ENCODE measurements at regions not wholly inside any gene's neighbourhood (a gene's known extent, or its start where the extent isn't known, plus 50 kb on each side); places are given as distances from the start of the nearest gene placed in this dataset.

DNA sequence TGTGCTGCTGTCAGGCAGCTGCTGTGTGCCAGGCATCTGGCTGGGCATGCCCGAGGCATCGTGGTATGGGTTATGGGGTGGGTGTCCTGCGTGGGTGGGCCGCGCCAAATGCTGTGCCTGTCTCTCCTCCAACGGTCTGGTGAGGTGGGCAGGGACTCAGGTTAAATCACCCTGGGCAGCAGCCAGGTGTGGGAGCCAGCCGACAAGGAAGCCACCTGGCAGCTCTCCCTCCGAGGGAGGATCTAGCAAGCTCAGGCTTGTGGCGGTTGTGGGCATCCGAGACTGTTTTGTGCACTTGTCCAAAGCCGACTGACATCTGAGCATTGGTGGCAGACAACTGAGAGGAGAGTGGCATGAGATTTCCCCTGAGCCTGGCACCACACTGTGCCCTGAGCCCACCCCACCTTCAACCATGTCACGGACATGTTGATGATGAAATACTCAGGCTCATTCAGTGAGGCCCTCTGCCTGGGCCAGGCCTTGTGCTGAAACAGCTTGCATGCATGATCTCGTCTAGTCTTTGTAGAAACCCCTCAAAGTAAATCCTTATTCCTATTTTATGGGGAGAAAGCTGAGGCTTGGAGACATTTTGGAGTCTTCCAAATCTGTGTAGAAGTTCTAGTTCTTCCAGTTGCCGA is 181.8 kb upstream of the MYL2 start:
- peak; percentile 35 for DNase-seq

DNA sequence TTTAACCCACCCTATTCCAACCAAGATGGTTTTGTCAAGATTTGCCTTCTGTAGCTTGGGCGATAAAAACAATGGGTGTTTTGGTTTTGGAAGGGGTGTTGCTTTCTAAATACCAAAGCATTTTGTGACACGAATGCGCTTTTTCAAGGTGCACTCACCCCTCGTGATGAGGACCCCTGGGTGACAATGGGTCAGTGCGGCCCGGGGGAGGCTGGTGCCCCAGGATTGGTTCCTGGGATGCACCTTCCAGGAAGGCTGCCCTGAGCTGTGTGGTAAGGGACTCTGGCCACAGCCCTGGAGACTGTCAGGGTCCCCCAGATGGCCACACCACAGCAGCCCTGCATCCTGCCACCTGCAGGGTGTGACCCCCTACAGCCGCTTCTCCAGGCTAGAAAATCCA is 180.6 kb upstream of the MYL2 start:
- no peak for DNase-seq

DNA sequence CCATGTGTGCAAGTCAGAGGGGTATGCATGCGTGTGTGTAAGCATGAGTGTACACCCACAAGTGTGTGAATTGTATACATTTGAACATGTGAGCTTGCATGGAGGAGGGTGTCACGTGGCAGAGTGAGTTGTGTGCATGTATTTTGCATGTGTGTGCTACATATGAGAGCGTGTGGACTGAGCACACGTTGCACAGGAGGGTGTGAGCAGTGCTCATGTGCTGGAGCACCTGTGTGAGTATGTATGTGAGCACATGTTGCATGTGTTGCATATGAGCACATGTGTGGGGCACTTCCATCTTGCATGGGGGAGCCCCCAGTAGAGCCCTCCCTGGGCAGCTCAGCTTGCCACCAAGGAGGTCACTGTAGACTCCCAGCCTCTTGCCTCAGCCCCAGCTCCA is 180.2 kb upstream of the MYL2 start:
- no peak for DNase-seq

DNA sequence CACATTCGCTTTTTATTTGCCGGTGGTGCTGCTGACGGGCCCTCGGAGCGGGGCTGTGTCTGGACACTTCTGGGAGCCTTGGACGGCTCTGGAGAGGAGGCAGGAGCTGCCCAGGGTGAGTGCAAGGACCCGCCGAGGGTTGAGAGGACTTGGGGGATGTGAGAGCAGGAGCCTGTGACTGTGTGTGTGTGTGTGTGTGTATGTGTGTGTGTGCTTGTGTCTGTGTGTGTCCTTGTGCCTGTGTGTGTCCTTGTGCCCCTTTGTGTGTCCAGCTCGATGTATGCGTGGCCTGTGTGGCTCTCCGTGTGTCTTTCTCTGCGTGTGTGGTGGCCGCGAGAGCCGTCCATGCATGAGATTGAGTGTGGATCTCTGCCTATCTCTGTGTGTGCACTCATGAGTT is 179.6 kb upstream of the MYL2 start:
- DNase-seq, result no peak

DNA sequence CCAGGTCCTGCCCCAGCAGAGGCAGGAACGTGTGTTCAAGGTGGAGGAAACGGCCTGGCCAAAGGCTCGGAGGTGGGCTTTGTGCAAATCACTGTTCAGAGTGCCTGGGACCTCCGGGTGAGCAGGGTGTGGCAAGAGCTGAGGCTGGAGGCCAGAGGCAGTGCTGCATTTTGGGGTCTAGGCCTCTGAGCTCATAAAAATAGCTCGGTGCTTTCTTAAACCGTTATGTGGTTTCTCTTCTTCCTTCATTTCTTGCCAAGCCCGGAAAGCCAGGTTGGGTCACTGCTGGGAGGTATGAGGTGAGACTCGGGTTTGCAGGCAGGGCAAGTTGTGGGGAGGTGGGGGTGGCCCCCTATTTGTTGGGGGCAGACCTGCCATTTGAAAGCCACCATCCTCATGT is 178.8 kb upstream of the MYL2 start:
- no peak for DNase-seq

DNA sequence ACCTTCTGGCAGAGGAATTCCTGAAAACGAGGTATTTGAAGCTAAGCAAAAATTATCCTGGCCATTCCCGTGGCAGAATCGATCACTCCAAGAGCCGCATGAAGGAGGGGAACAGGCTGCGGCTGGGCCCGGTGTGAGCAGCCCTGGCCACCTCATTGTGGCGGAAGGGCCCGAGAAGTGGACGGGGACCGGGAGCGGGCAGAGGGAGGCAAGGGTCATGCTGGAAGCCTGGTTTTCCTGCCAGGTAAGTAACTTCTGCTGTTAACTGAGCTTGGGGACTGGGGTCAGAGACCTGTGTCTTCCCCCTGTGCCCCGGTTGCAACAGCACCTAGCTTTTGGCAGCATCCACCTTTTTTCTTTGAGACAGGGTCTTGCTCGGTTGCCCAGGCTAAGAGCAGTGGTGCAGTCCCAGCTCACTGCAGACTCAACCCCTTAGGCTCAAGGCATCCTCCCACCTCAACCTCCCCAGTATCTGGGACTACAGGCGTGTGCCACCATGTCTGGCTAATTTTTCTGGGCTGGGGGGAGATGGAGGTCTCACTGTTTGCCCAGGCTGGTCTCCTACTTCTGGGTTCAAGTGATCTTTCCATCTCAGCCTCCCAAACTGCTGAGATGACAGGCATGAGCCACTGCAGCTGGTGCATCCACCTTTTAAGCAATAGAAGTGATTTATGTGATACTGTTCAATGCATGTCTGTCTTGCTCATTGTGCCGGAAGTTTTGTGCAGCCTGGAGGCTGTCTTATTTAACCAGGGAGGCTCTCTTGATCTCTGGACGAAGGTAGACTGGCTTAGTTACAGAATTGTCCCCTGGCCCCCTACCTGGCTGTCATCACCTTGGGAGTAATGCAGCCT is 174.0 kb upstream of the MYL2 start:
- DNase-seq, result no peak

DNA sequence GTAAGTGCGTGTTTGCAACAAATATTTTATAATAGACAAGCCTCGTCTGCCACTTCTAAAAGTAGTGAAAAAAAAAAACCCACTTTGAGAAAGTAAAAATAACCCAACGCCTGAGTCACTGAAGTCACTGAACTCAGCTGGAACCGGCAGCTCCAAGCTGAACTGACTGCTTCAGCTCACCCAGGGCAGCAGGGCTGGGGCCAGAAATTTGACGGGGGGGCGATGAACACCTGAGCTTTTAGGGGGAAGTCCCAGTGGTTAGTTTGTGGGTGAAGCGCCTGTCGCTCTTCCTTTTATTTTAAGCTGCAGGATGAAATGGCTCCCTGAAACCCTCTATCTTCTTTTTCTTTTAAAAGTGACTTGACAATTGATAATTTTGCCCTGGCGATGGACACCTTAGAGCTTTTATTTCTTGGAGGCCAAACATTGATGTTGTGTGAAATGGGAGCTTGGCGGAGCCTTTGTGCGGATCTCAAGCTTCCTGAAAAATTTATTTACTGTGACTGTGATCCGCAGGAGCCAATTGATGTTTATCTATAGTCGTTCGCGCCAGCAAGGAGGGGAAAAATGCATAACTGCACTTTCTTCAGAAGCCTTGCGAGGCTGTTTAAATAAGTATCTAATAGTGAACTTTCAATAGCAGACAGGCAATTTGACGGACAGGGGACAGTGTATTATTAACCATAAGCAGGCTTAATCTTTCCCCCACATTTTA is 173.2 kb upstream of the MYL2 start:
- DNase-seq, result no peak

DNA sequence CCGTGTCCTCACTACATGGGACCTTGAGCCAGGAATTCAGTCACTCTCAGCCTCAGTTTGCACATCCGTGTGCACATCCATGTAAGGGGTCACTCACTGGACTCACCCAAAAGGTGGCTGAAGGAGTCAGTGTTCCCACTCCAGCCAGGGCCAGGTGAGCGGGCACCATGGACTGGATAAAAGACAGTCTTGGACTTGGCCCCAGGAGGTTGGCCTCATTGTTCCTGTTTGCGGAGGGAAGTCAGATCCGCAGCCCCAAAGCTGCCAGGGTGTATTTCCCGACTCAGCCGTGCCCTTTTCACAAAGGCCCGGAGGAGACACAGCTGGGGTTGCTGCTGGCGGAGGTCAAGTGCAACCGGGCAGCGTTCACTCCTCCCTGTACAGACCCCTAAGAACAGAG is 170.7 kb upstream of the MYL2 start:
- DNase-seq, result no peak

DNA sequence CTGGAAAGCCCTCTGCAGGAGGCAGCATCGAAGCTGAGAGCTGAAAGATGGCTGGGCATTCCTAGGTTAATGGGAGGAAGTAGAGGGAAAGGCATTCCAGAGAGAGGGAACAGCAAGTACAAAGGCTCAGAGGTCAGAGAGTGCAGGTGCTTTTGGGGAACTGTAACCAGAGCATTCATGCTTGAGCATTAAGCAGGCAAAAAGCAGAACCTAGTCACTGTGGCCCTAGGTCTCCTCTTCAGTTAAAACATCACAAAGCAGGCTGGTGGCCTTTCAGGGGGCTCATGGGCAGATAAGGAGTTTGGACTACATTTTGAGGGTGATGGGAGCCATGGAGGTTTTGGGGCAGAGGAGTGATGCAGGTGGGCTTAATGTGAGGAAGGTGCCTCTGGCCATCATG is 169.2 kb upstream of the MYL2 start:
- no peak for DNase-seq

DNA sequence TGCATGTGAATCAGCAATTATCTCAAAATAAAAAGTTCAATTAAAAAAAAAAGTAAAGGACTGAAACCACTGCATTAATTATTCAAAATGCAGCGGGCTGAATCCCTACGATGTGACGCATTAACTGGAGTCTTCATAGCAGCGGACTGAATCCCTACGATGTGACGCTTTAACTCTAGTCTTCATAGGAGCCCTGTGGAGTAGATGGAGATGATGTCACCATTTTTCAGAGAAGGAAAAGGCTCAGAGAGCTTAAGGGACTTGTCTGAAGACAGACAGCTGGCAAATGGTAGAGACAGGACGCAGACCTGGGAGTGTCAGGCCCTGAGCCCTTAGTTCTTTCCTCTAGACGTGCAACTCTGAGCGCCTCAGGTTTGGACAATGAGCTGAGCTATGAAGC is 168.0 kb upstream of the MYL2 start:
- DNase-seq, result no peak

DNA sequence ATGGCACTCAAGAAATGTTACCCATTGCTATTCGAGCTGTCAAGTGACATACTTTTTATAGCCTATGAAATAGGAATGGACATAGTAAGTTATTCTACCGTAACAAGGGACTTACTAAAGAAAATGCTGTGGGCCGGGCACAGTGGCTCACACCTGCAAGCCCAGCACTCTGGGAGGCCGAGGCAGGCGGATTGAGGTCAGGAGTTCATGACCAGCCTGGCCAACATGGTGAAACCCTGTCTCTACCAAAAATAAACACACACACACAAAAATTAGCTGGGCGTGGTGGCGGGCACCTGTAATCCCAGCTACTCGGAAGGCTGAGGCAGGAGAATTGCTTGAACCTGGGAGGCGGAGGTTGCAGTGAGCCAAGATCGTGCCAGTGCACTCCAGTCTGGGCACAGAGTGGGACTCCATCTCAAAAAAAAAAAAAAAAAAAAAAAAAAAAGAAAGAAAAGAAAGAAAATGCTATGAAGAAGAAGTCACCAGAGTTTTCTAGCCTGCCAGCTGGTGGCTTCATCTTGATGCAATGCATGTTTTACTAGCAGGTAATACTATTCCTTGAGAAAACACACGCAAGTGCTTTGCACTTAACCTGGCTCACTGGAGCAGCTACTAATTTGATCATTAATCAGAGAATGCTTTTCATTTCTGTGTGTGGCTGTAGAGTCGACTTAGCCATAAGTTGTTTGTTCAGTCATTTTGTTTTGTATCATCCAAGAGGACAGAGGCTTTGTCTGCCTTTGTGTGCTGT is 166.7 kb upstream of the MYL2 start:
- no peak for DNase-seq

DNA sequence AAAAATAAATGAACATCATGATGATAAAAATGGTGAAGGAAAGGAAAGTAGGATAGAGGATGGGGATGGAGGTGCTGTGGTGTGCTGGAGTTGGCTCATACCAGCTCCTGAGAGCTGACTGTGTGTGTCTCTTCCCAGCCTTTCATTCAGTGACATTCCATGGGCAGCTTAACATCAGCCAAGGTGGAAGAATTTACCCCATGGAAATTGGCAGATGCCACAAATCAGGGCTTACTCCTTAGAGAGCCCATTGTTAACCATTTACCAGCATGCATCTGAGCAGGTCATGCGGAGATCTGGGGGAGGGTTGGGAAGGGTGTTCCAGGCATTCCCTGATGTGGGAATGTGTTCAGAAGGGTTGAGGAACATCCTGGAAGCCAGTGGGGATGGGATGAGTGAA is 164.7 kb upstream of the MYL2 start:
- no peak for DNase-seq

DNA sequence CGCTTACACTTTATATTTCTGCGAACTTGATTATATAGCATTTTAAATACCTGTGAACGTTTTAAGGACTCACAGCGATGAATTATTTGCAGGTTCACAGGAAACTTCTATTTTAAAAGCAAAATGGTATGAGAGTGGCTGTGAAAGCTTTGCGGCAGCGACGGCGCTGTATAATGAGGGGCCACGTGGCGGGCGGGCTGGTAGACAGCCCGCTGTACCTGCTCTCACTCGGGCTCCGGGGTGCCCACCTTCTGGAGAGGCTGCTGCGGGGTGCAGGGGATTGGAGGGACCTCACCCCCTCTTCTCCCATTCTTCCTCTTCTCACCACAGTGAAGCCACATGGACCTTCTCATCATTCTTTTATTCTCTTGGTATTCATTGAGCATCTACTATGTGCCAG is 164.2 kb upstream of the MYL2 start:
- no peak for DNase-seq

DNA sequence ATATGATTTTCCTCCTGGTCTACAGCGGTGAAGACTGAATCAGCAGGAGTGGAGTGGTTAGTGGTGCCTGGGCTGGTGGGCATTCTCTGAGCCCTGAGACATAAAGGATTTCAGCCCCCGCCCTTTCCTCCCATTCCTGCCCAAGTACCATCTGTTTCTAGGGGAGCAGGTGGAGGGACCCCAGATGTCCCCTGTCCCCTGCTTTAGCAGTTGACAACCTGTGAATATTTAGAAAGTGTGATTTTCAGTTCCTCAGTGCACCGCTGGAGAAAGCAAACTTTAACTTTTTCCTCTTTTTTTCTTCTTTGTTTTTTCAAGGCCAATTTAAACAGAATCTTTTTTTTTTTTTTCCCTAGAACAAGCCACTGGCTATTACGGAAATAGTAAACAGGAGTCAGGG is 163.8 kb upstream of the MYL2 start:
- no peak for DNase-seq

DNA sequence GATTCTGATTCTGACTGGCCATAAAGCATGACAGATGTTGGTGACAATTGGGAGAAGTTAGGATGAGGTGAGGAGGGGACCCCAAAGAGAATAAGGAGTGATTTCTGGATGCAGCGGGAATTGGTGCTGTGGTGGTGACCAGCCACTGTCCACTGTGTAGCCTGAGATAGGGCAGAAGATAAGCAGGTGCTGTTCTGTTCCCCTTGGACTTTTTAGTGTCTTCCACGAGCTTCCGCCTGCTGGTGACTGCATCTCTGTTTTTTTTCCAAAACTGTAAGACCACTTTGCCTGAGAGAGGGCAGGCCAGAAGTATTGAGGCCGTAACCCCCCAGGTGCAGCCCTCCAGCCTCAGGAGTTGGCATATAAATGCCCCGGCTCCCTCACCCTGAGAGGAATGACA is 161.2 kb upstream of the MYL2 start:
- no peak for DNase-seq

DNA sequence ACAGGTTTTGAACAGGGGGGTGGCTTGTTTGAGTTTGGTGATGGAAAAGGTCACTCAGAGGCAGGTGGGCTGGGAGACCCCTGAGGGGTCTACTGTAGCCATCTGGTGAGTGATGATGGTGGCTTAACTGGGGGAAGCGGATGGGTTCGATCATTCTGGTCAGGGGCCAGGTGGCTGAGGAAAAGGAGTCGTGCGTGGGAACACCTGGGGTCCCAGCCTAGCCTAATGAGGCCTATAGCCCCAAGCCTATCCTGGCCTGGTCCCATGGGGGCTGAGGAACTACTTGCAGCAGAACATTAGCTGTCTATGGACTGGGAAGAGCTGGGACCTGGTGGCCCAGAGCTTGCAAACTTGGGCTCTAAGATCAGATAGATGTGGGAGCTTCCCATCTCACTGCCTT is 158.4 kb upstream of the MYL2 start:
- no peak for DNase-seq

DNA sequence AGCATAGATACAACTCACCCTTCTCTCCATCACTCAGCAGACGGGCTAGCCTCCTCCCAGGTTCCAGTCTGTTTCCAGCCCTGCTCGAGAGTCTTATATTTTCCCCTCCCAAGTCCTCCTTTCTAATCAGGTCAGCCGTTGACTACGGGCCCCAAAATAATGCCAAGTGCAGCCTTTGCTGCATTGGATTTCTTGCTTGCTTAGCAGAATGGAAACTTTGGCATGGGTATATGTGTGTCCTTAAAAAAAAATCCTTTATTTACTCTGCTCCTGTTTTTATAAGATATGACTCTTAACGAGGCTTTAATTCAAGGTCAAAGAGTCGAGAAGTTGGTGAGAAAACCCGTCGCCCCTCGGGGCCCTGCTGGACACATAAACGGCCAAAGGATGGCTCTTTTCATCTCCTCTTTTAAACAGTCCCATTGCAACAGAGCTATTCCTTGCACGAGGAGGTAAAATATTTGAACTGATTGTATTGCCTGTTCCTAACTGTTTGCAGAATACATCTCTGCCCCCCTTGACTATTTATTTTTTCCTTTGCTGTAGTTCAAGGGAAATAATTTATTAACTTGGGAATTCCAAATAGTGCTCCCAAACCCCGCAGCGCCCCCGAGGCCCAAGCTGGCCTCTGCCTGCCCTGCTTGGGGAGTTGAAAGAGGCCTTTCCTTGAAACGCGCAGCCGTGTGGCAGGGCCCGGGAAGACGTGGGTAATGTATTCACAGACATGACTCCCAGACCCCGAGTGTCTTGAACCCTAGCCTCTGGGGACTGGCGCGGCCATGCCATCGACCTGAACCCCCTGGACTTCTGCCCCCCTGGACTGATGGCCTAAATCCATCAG is 156.5 kb upstream of the MYL2 start:
- DNase-seq, result no peak

DNA sequence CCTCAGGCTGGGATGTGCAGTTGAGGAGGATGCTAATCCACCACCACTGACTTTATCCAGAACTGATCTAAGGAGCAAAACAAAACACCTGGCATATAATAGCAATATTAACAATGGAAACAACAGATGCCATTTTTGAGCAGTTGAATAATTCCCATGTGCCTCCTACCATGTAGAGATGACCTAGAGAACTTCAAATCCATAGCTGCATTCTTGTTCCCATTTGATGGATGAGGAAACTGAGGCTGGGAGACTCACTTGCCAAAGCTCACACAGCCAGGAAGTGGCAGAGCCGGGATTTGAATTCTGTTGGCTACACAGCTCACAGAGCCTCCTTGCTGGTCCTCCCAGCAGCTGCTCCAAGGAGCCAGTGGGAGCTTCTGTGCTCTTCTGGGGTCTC is 155.8 kb upstream of the MYL2 start:
- no peak for DNase-seq

DNA sequence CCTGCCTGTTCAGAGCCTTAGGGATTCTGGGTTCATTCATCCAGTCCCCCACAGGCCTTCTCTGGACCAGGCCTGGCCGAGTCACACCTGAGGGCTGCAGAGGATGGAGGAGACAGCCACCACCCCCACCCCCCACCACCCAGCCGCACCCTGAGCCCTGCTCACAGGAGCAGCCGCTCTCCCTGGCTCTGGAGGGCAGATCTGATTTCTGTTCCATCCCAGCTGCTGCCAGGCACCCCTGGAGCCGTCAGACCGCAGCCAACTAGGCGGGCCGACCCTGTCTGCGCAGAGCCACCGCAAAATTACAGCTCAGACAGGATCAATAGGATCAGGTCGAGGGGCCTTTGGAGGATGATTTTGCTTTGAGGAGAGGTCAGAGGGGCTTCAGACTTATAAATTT is 154.6 kb upstream of the MYL2 start:
- no peak for DNase-seq

DNA sequence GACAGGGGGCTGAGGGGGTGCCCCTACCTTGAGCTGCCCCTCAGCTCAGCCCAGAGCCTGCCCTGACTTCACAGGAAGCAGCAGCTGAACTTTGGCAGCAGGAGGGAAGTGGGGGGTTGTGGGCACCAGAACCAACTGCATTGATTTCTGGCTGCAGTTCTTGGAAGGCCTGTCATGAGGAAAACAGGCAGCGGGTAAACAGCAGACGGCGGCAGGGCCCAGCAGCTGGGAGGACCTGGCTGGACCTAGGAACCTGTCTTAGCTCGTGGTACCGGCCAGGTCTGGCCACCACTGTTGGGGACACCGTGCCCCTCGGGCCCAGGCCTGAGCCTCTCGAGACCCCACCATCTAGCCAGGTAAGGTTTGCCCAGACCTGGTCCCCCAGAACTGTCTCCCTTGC is 154.2 kb upstream of the MYL2 start:
- DNase-seq, result peak; percentile 25

DNA sequence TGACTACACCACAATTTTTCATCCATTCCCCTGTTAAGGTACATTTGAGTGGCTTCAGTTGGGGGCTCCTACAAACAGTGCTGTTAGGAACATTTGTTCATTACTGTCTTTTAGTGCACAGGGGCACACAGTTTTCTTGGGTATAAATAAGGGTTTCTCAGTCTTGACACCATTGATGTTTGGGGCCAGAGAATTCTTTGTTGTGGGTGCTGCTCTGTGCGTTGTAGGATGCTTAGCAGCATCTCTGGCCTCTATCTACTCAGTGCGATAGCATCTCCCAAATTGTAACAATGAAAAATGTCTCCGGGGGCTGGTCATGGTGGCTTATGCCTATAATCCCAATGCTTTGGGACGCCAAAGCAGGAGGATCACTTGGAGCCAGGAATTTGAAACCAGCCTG is 153.0 kb upstream of the MYL2 start:
- DNase-seq, result no peak

DNA sequence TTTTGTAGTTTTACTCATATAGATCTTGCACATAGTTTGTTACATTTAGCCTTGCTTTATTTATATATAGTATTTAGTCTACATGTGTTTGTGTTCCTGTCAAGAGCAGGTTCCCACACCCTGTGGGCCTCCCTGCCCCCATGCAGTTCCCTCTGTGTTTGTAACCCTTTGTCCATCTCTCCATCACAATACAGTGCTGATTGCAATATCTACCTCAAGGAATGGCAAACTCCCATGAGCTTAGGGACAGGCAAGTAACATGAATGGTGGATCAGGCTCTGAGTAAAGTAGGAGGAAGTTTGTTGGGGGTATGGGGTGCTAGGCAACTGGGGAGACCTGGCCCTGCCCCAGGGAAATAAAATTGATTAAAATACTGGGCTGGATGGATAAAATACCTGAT is 151.9 kb upstream of the MYL2 start:
- DNase-seq, result no peak

DNA sequence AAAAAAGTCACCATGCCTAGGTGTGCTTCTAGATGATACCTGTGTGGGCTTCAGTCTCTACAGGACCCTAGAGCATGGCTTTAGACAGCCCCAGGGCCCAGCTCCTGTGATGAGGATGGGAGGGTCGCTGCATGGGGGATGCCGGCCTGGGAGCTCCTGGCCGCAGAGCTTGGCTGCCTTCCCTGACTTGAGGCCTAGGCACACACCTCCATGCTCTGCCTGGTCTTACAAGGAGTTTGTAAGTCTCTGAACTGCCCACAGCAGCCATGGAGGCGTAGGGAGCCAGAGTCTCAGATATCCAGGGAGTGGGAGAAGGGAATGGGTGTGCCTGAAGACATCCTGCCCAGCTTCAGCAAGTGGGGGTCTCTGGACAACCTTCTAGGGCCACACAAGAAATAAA is 149.5 kb upstream of the MYL2 start:
- DNase-seq, result no peak

Data from NCI-H1694 treated with DMSO at 0.1 percent for 48 hours (cell line).